Endothelial cell of umbilical vein (primary cell): ENCODE measurements at regions not wholly inside any gene's neighbourhood (a gene's known extent, or its start where the extent isn't known, plus 50 kb on each side); places are given as distances from the start of the nearest gene placed in this dataset.

ENCODE experiments used
- BruUV-seq: library from RNA; stranded (reverse); fragments of 400-500 nt; replicated peaks from 2 replicates; lab custom pipeline; 2021; lab: Mats Ljungman, UMichigan
- CTCF ChIA-PET: fragments of 300-600, 350-600 bp; sonication (Branson Sonifier 250); formaldehyde crosslinking; loops from one replicate; lab custom pipeline; 2021; ENCODE audit warnings: antibody characterized with exemption, inconsistent platforms; lab: Charles Lee
- POLR2A ChIA-PET: fragments of 300-600, 350-600 bp; sonication (Branson Sonifier 250); formaldehyde crosslinking; loops from one replicate; lab custom pipeline; 2021; ENCODE audit warnings: antibody characterized with exemption, inconsistent platforms; lab: Charles Lee
- DNase-seq: peaks from one replicate; pipeline ENCODE4 v3.0.0-alpha.2; 2011; ENCODE audit warnings: low read depth, low spot score
- FAIRE-seq: peaks from 2 replicates; lab custom pipeline; 2011; peaks lifted over from hg19 to GRCh38; lab: Jason Lieb, UNC
- H2AFZ ChIP-seq: 2 replicates; pipeline ENCODE4 v1.6.0; 2012; ENCODE audit warnings: low read depth, low read length, control low read depth, inconsistent platforms
- H3K27ac ChIP-seq: 2 replicates; pipeline ENCODE4 v1.5.1; 2011; ENCODE audit warnings: low read depth, mild to moderate bottlenecking, control low read depth, low read length, moderate library complexity; ENCODE audit not compliant: insufficient read depth
- H3K27me3 ChIP-seq, 2 experiments: 2 replicates each; pipeline versions ENCODE4 v1.6.0 to v1.6.1; 2011; ENCODE audit warnings: low read length in 2 of 2, mixed read lengths in 1 of 2; ENCODE audit not compliant: control insufficient read depth in 2 of 2, insufficient read depth in 2 of 2
- H3K36me3 ChIP-seq, 2 experiments: 2 replicates in 1 of 2; 3 replicates in 1 of 2; pipeline ENCODE4 v1.5.1; 2011; ENCODE audit warnings: low read length in 2 of 2, mild to moderate bottlenecking in 1 of 2, moderate library complexity in 1 of 2; ENCODE audit not compliant: control insufficient read depth in 2 of 2, insufficient read depth in 2 of 2; ENCODE audit errors: extremely low read depth in 1 of 2
- H3K4me1 ChIP-seq: 3 replicates; pipeline ENCODE4 v1.5.1; 2011; ENCODE audit warnings: mild to moderate bottlenecking, low read length; ENCODE audit not compliant: control insufficient read depth, insufficient read depth; ENCODE audit errors: extremely low read depth
- H3K4me2 ChIP-seq: 2 replicates; pipeline ENCODE4 v1.6.1; 2011; ENCODE audit warnings: low read length, control low read depth, mixed read lengths; ENCODE audit not compliant: insufficient read depth
- H3K4me3 ChIP-seq, 3 experiments: fragments of 200-600 bp in 1 of 3; sonication (generic), shearing (Covaris generic) in 1 of 3; replicated peaks in 1 of 3; 2 replicates each; pipeline ENCODE4 v1.5.1; 2011 to 2016; ENCODE audit warnings: control low read depth in 3 of 3, low read length in 3 of 3, mild to moderate bottlenecking in 2 of 3, inconsistent platforms in 1 of 3, low read depth in 1 of 3, moderate library complexity in 1 of 3; ENCODE audit not compliant: insufficient read depth in 1 of 3
- H3K79me2 ChIP-seq: 2 replicates; pipeline ENCODE4 v1.6.0; 2012; ENCODE audit warnings: low read length, inconsistent platforms; ENCODE audit not compliant: control insufficient read depth, insufficient read depth
- H3K9ac ChIP-seq: replicated peaks from 2 replicates; pipeline ENCODE3; 2011; ENCODE audit warnings: low read length, control low read depth; ENCODE audit not compliant: insufficient read depth; ENCODE audit errors: extremely low read depth
- H3K9me1 ChIP-seq: replicated peaks from 3 replicates; pipeline ENCODE4 v1.6.0; 2011; ENCODE audit warnings: mild to moderate bottlenecking, low read length; ENCODE audit not compliant: control insufficient read depth, insufficient read depth; ENCODE audit errors: extremely low read depth
- H3K9me3 ChIP-seq: replicated peaks from 2 replicates; pipeline ENCODE4 v1.5.1; 2012; ENCODE audit warnings: low read length, inconsistent platforms; ENCODE audit not compliant: control insufficient read depth, insufficient read depth
- H4K20me1 ChIP-seq: replicated peaks from 2 replicates; pipeline ENCODE3; 2011; ENCODE audit warnings: mild to moderate bottlenecking, low read length; ENCODE audit not compliant: control insufficient read depth, insufficient read depth; ENCODE audit errors: extremely low read depth
- EZH2 ChIP-seq: IDR thresholded peaks from 2 replicates; pipeline ENCODE4 v1.6.1; 2012; ENCODE audit warnings: borderline replicate concordance, low read depth, mild to moderate bottlenecking, moderate library complexity, low read length, inconsistent platforms; ENCODE audit not compliant: severe bottlenecking
- GATA2 ChIP-seq: IDR thresholded peaks from 2 replicates; pipeline ENCODE4 v1.7.0; 2011; ENCODE audit warnings: low read depth, mild to moderate bottlenecking, moderate library complexity, mixed read lengths, low read length; ENCODE audit not compliant: insufficient read length, insufficient read depth
- MYC ChIP-seq: IDR thresholded peaks from one replicate; pipeline ENCODE4 v1.6.1; 2011; ENCODE audit warnings: mild to moderate bottlenecking, low read depth, low read length
- POLR2AphosphoS5 ChIP-seq: IDR thresholded peaks from 2 replicates; pipeline ENCODE4 v1.6.1; 2012; ENCODE audit warnings: low read depth, mild to moderate bottlenecking, control low read depth, low read length, moderate library complexity; ENCODE audit not compliant: insufficient read depth
- dilution Hi-C: fragments of 300-500 bp; cut with MboI; formaldehyde crosslinking; loops from one replicate; pipeline ENCODE4 v1.15.0; 2019; ENCODE audit warnings: low sequenced_read_pairs; ENCODE audit not compliant: extremely low pct_ligation_motif_present
- intact Hi-C: fragments of 100-400 bp; cut with micrococcal nuclease; formaldehyde crosslinking; loops from one replicate; pipeline ENCODE4 v1.10.0; 2022
- TF ChIP-seq, protein P1 (sequence below), 2 donors: IDR thresholded peaks; 1 replicate in 1 of 2; 2 replicates in 1 of 2; pipeline ENCODE4 v1.5.1; 2011; ENCODE audit warnings: low read length in 2 of 2, mild to moderate bottlenecking in 2 of 2, moderate library complexity in 2 of 2, control low read depth in 1 of 2, inconsistent platforms in 1 of 2, low read depth in 1 of 2; ENCODE audit not compliant: insufficient read depth in 1 of 2; ENCODE audit errors: extremely low read depth in 1 of 2

DNA sequence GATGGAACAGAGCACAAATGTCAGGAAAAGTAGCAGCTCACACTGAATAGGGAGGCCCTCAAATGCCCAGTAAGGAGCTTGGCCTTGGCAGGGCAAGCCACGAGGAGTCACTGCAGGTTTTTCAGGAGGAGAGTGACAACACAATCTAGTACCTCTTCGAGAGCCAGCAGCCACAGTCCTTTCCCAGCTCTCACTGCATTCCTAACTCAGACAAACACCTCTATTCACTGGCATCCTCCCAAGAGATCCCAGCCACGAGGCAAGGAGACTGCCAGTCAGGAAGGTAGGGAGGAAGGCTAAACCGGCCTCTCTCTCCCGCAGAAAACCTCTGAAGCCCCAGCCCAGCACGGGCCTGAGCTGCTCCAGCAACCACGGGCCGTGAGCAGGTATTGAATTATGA is 146.0 kb upstream of the SMAD3 start:
- H3K79me2 ChIP-seq, result no peaks in the 10 kb centered on the region
- H3K27ac ChIP-seq, result no peak overlapping the region
- H3K9me1 ChIP-seq, result no peaks in the 10 kb centered on the region
- no peak overlapping the region for H2AFZ ChIP-seq
- peaks cover 11 to 18% of the 10 kb centered on the region in 2 experiments for H3K27me3 ChIP-seq
- intact Hi-C loops, result loop anchor here (2.0 kb wide), 1 partner anchor 897 kb away; no protein-coding TSS in a partner anchor
- dilution Hi-C loops, result no loop called here
- no peak for FAIRE-seq
- no peak overlapping the region for H3K9ac ChIP-seq
- POLR2A ChIA-PET, result no interaction called here
- no peaks in the 10 kb centered on the region for H3K4me1 ChIP-seq
- no TSS peak for BruUV-seq
- no peaks in the 10 kb centered on the region for H3K36me3 ChIP-seq
- CTCF ChIA-PET, result interaction anchor here (0.6 to 1.8 kb wide), 5 partner anchors 8 to 27 kb away, joined by 3 to 5 read pairs (median 3); no protein-coding TSS in a partner anchor
- TF ChIP-seq POLR2AphosphoS5, result no peak
- TF ChIP-seq, protein P1, sequence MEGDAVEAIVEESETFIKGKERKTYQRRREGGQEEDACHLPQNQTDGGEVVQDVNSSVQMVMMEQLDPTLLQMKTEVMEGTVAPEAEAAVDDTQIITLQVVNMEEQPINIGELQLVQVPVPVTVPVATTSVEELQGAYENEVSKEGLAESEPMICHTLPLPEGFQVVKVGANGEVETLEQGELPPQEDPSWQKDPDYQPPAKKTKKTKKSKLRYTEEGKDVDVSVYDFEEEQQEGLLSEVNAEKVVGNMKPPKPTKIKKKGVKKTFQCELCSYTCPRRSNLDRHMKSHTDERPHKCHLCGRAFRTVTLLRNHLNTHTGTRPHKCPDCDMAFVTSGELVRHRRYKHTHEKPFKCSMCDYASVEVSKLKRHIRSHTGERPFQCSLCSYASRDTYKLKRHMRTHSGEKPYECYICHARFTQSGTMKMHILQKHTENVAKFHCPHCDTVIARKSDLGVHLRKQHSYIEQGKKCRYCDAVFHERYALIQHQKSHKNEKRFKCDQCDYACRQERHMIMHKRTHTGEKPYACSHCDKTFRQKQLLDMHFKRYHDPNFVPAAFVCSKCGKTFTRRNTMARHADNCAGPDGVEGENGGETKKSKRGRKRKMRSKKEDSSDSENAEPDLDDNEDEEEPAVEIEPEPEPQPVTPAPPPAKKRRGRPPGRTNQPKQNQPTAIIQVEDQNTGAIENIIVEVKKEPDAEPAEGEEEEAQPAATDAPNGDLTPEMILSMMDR (IDR thresholded peaks at IDR 0.05; ENCODE audit: extremely low read depth in 1 of 2, insufficient read depth in 1 of 2, low read depth in 1 of 2, low read length in 2 of 2), result no peak
- no peak for TF ChIP-seq GATA2
- no peak for TF ChIP-seq MYC
- no peak for TF ChIP-seq EZH2
- no peaks in the 10 kb centered on the region for H3K9me3 ChIP-seq
- H4K20me1 ChIP-seq, result no peaks in the 10 kb centered on the region
- no peak overlapping the region for H3K4me2 ChIP-seq
- H3K4me3 ChIP-seq, result no peak overlapping the region
- DNase-seq, result no peak
